Progenitor cell of endocrine pancreas (in vitro differentiated cells): ENCODE measurements at regions not wholly inside any gene's neighbourhood (a gene's known extent, or its start where the extent isn't known, plus 50 kb on each side); places are given as distances from the start of the nearest gene placed in this dataset.

ENCODE experiments used
- DNase-seq: peaks from one replicate; pipeline ENCODE4 v3.0.0; 2021; ENCODE audit warnings: low spot score; ENCODE audit not compliant: unreplicated experiment
- H3K27ac Mint-ChIP-seq: 2 replicates; pipeline ENCODE4 v1.8.0; 2021; ENCODE audit warnings: mild to moderate bottlenecking, moderate library complexity, mixed read lengths
- H3K27me3 Mint-ChIP-seq: 2 replicates; pipeline ENCODE4 v1.8.0; 2021; ENCODE audit warnings: mixed read lengths
- H3K36me3 Mint-ChIP-seq: 2 replicates; pipeline ENCODE4 v1.8.0; 2022; ENCODE audit warnings: mixed read lengths; ENCODE audit not compliant: insufficient read depth
- H3K4me1 Mint-ChIP-seq: 2 replicates; pipeline ENCODE4 v1.8.0; 2021; ENCODE audit warnings: low read depth, mixed read lengths
- H3K4me3 Mint-ChIP-seq: 2 replicates; pipeline ENCODE4 v1.8.0; 2021; ENCODE audit warnings: low read depth, mild to moderate bottlenecking, moderate library complexity, mixed read lengths
- H3K9me3 Mint-ChIP-seq: 2 replicates; pipeline ENCODE4 v1.8.0; 2021; ENCODE audit warnings: low read depth, mixed read lengths
- CTCF ChIP-seq: fragments of 200-600 bp; sonication (generic); IDR thresholded peaks from one replicate; pipeline ENCODE4 v1.5.0; 2021; ENCODE audit warnings: antibody characterized with exemption, mild to moderate bottlenecking; ENCODE audit not compliant: unreplicated experiment

GRCh38 chr14:100010679-100011078, 54.5 kb upstream of the EVL start:
- H3K27ac Mint-ChIP-seq: peak overlapping the region; percentile 55
- no peak for TF ChIP-seq CTCF
- H3K4me1 Mint-ChIP-seq: peaks cover 31% of the 10 kb centered on the region
- no peaks in the 10 kb centered on the region for H3K27me3 Mint-ChIP-seq
- peaks cover 14% of the 10 kb centered on the region for H3K36me3 Mint-ChIP-seq
- no peak for DNase-seq
- no peak overlapping the region for H3K4me3 Mint-ChIP-seq
- H3K9me3 Mint-ChIP-seq: peaks cover 7% of the 10 kb centered on the region

GRCh38 chr14:100011628-100012325, 53.4 kb upstream of the EVL start:
- no peak overlapping the region for H3K27ac Mint-ChIP-seq
- peaks cover 7% of the 10 kb centered on the region for H3K9me3 Mint-ChIP-seq
- DNase-seq: no peak
- no peak overlapping the region for H3K4me3 Mint-ChIP-seq
- no peaks in the 10 kb centered on the region for H3K27me3 Mint-ChIP-seq
- TF ChIP-seq CTCF: no peak
- peaks cover 31% of the 10 kb centered on the region for H3K4me1 Mint-ChIP-seq
- H3K36me3 Mint-ChIP-seq: peaks cover 12% of the 10 kb centered on the region

GRCh38 chr14:100012478-100013327, 52.5 kb upstream of the EVL start:
- Mint-ChIP-seq H3K27ac (no peak overlapping the region), H3K9me3 (peaks cover 7% of the 10 kb centered on the region), H3K4me3 (no peak overlapping the region), H3K36me3 (peaks cover 10% of the 10 kb centered on the region), H3K27me3 (no peaks in the 10 kb centered on the region), H3K4me1 (peaks cover 26% of the 10 kb centered on the region)
- TF ChIP-seq CTCF: no peak
- DNase-seq: no peak

- Mint-ChIP-seq H3K36me3 (peaks cover 10% of the 10 kb centered on the region), H3K4me1 (peaks cover 40% of the 10 kb centered on the region), H3K4me3 (no peak overlapping the region), H3K9me3 (peaks cover 7% of the 10 kb centered on the region), H3K27ac (peak overlapping the region; percentile 16), H3K27me3 (no peaks in the 10 kb centered on the region)
- no peak for TF ChIP-seq CTCF
- no peak for DNase-seq
Measured at GRCh38 chr14:100015251-100015655, 50.0 kb upstream of the EVL start.
